ENCODE measurements at regions not wholly inside any gene's neighbourhood (a gene's known extent, or its start where the extent isn't known, plus 50 kb on each side); places are given as distances from the start of the nearest gene placed in this dataset.

GRCh38 chr2:193496786-193497185 lies 1302.1 kb upstream of the TMEFF2 start:
- no peak for TF ChIP-seq POLR2A (IDR thresholded peaks at IDR 0.05)
- TF ChIP-seq, protein P1, sequence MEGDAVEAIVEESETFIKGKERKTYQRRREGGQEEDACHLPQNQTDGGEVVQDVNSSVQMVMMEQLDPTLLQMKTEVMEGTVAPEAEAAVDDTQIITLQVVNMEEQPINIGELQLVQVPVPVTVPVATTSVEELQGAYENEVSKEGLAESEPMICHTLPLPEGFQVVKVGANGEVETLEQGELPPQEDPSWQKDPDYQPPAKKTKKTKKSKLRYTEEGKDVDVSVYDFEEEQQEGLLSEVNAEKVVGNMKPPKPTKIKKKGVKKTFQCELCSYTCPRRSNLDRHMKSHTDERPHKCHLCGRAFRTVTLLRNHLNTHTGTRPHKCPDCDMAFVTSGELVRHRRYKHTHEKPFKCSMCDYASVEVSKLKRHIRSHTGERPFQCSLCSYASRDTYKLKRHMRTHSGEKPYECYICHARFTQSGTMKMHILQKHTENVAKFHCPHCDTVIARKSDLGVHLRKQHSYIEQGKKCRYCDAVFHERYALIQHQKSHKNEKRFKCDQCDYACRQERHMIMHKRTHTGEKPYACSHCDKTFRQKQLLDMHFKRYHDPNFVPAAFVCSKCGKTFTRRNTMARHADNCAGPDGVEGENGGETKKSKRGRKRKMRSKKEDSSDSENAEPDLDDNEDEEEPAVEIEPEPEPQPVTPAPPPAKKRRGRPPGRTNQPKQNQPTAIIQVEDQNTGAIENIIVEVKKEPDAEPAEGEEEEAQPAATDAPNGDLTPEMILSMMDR (IDR thresholded peaks at IDR 0.05), result no peak
- TF ChIP-seq POLR2AphosphoS5 (IDR thresholded peaks at IDR 0.05), result no peak

Data from breast epithelium (tissue), 3 donors.